ENCODE measurements at regions not wholly inside any gene's neighbourhood (a gene's known extent, or its start where the extent isn't known, plus 50 kb on each side); places are given as distances from the start of the nearest gene placed in this dataset.

GRCh38 chr1:29895201-29895600, 658.9 kb downstream of the PTPRU start:
- no peak overlapping the region for H3K4me3 ChIP-seq
- WGBS (ENCODE audit: missing lambda C conversion rate): 23% methylated on average over 4 of the region's 4 CpGs
- POLR2A ChIA-PET: no interaction called here
- H3K27ac ChIP-seq: no peak overlapping the region
- DNase-seq (ENCODE audit: low read depth in 1 of 2, low spot score in 1 of 2) (no peak), FAIRE-seq (no peak), ATAC-seq (no peak)
- H3K9me3 ChIP-seq: no peaks in the 10 kb centered on the region
- TF ChIP-seq KDM5A (IDR thresholded peaks at IDR 0.05): no peak
- no peak for TF ChIP-seq NPAS2 (CRISPR knock-in tag; IDR thresholded peaks at IDR 0.05; ENCODE audit: borderline replicate concordance)
- no peak for TF ChIP-seq NFE2L2 (conservative IDR thresholded peaks at IDR 0.05; ENCODE audit: low read length)
- no peak for TF ChIP-seq ZFP36 (IDR thresholded peaks at IDR 0.05; ENCODE audit: borderline replicate concordance, partially characterized antibody)
- no peak for TF ChIP-seq RFX5 (IDR thresholded peaks at IDR 0.05)
- TF ChIP-seq POLR2AphosphoS2 (conservative IDR thresholded peaks at IDR 0.05; ENCODE audit: low read length): no peak
- TF ChIP-seq MAFK (IDR thresholded peaks at IDR 0.05; ENCODE audit: partially characterized antibody): no peak
- no peak for TF ChIP-seq ESRRA (IDR thresholded peaks at IDR 0.05; ENCODE audit: borderline replicate concordance, low read length)
- H3K4me2 ChIP-seq: no peak overlapping the region
- no peaks in the 10 kb centered on the region for H3K4me1 ChIP-seq
- CTCF ChIA-PET: no interaction called here

DNA sequence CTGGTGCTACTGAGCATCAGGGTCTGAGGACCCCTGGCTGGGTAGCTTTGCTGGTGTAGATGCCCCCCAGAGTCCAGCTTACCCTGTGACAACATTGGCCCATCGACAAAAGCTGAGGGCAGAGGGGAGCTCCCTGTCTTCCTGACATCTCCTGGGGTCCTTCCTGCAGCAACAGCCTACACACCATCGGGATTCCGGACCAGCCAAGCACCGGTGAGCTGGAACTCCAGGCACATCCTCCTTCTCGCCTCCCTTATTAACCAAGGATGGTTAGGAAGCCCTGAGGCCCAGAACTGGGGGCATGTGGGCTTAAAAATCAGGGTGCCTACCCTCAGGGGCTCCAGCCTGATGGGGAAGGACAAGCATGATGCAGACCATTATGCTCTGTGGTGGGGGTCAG, 658.0 kb downstream of the PTPRU start:
- TF ChIP-seq HOXA7 (CRISPR knock-in tag; IDR thresholded peaks at IDR 0.05) (no peak), FOSL2 (IDR thresholded peaks at IDR 0.05) (no peak), FOSL2 (CRISPR knock-in tag; IDR thresholded peaks at IDR 0.05) (no peak), SREBF2 (IDR thresholded peaks at IDR 0.05) (no peak)
- Histone ChIP-seq H3K4me2 (no peak overlapping the region), H3K27ac (no peak overlapping the region), H3K9me3 (no peaks in the 10 kb centered on the region), H3K4me3 (no peak overlapping the region), H3K4me1 (no peaks in the 10 kb centered on the region)
- ATAC-seq: no peak
- no peak for FAIRE-seq
- POLR2A ChIA-PET: no interaction called here
- CTCF ChIA-PET: no interaction called here
- no peak for DNase-seq (ENCODE audit: low read depth in 1 of 2, low spot score in 1 of 2)
- 50% methylated on average over 2 of the region's 5 CpGs for WGBS (ENCODE audit: missing lambda C conversion rate)

DNA sequence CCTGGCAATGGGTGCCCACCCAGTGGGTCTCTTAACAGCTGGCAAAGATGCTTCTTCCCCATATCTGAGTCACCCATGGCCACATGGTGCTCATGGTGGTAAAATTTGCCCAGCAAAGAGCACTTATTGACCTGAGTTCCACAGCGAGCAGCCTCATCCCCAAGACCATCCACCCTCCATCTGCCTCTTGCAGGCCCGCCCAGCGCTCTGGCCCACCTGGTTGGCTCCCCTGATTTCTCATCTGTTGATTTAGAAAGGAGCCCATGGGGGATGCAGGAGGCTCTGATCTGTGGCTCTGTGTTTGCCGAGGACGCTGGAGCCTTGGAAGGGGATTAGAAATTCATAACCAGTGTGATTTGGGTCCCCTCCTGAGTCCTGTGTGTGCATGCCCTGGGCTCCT, 657.5 kb downstream of the PTPRU start:
- Histone ChIP-seq H3K4me1 (no peaks in the 10 kb centered on the region), H3K4me2 (no peak overlapping the region), H3K9me3 (no peaks in the 10 kb centered on the region), H3K4me3 (no peak overlapping the region), H3K27ac (no peak overlapping the region)
- no peak for ATAC-seq
- 49% methylated on average over 5 of the region's 5 CpGs for WGBS (ENCODE audit: missing lambda C conversion rate)
- DNase-seq (ENCODE audit: low read depth in 1 of 2, low spot score in 1 of 2): no peak
- no peak for FAIRE-seq
- ChIA-PET POLR2A (no interaction called here), CTCF (no interaction called here)
- TF ChIP-seq HES2 (IDR thresholded peaks at IDR 0.05): no peak
- TF ChIP-seq BHLHE40 (IDR thresholded peaks at IDR 0.05; ENCODE audit: low read depth, low read length): no peak
- TF ChIP-seq POLR2A (IDR thresholded peaks at IDR 0.05; ENCODE audit: low read length): no peak
- TF ChIP-seq CHD4 (IDR thresholded peaks at IDR 0.05; ENCODE audit: borderline replicate concordance): no peak
- no peak for TF ChIP-seq EHF (CRISPR knock-in tag; IDR thresholded peaks at IDR 0.05)
- TF ChIP-seq CHD2 (IDR thresholded peaks at IDR 0.05; ENCODE audit: low read length, partially characterized antibody): no peak
- no peak for TF ChIP-seq HMGXB4 (CRISPR knock-in tag; IDR thresholded peaks at IDR 0.05; ENCODE audit: borderline replicate concordance)
- no peak for TF ChIP-seq MYC (IDR thresholded peaks at IDR 0.05; ENCODE audit: borderline replicate concordance, low read length)
- TF ChIP-seq, protein P1, sequence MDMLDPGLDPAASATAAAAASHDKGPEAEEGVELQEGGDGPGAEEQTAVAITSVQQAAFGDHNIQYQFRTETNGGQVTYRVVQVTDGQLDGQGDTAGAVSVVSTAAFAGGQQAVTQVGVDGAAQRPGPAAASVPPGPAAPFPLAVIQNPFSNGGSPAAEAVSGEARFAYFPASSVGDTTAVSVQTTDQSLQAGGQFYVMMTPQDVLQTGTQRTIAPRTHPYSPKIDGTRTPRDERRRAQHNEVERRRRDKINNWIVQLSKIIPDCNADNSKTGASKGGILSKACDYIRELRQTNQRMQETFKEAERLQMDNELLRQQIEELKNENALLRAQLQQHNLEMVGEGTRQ (IDR thresholded peaks at IDR 0.05): no peak
- TF ChIP-seq ZFP36 (IDR thresholded peaks at IDR 0.05; ENCODE audit: borderline replicate concordance, partially characterized antibody): no peak
- no peak for TF ChIP-seq RCOR1 (IDR thresholded peaks at IDR 0.05; ENCODE audit: low read depth, low read length)
- TF ChIP-seq EHMT2 (IDR thresholded peaks at IDR 0.05; ENCODE audit: low read depth): no peak
